Midbrain (tissue), 1 donor: ENCODE measurements at regions not wholly inside any gene's neighbourhood (a gene's known extent, or its start where the extent isn't known, plus 50 kb on each side); places are given as distances from the start of the nearest gene placed in this dataset.

Experiments used
- DNase-seq: peaks from one replicate; lab custom pipeline; 2025; lab: John Stamatoyannopoulos, UW

DNA sequence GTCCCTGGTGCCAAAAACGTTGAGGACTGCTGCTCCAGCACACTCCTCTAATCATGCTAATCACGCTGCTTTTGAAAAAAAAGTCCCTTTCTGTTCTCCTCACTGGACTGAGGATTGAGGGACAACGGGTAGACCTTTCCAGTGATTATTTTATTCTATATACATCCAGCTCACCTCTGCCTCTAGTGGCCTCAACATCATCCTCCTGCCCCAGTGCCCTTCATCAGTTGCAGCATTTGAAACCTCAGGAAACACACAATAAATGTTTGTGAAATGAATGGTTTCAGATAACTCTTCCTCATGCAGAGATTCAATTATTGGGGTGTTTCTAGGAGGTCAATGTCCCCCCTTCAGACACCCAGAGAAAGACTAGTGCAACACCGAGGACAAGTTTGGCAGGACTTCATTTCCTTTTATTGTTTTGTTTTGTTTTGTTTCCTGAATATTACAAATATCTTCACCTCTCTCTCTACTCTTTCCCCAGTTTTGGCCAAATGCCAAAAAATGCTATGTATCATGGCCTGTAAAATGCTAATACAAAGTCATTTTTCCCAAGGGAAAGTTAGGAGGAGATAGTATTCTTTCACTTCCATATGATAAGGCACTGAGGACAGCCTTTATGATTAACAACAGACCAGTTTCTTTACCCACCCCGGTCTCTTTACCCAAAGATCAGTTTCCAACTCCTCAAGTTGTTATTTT lies 460.1 kb upstream of the SLIT2 start:
- no peak for DNase-seq

GRCh38 chr4:19786616-19787015 lies 465.1 kb upstream of the SLIT2 start:
- no peak for DNase-seq

- DNase-seq = no peak
These were observed 468.0 kb upstream of the SLIT2 start for GRCh38 chr4:19783667-19784223.

DNA sequence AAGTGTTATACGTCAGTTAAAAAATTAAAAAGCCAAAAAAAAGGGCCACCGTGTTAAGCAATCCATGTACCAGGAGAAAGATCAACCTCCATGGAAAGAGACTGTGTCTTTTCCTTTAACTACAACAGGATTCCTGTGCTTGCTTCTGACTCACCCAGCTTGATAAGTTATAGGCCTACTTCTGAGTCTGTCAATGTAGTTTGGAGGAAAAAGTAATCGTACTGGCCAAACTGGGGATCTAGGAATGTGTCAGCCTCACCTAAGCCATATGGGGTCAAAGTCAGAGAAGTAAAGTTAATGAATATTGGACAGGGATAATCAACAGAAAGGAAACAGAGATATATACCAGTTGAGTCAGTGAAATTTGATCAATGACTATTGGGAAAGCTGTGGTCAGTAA lies 470.8 kb upstream of the SLIT2 start:
- DNase-seq = no peak

DNA sequence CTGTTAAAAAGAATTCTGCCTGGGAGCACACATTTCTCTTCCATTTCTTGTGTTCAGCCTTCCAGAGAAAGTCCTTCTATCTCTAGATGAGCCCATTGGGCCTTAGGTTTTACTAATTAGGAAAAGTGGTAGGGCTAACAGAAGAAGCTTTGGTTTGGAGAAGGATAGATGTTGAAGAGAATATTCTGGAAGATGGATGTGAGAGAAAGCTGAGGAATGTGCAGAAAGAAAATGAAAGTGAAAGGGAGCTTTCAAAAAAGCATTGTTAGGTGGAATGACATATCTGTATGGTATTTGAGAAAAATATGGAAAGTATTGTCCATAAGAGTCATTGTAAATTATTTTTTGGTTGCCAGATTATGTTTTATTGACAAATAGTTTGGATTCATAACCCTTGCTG lies 474.8 kb upstream of the SLIT2 start:
- no peak for DNase-seq

DNA sequence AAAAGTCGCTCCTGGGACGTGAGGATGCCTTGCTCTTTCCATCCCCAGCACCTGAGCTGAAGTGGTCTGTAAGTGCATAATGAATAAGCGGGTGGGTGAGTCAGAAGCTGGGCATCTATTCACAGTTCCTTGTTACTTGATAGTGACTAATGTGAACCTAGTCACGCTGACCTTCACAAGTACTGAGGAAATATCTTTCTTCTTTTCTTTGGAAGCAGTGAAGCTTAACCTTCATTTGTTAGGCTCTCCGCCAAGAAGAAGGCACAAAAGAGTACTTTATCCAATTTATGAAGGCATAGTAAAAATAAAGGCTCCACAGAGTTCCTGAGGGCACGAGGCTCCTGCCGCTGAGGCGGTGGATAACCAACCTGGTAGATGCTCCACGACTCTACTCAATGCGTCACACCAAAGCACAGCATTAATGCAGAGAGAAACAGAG lies 475.7 kb upstream of the SLIT2 start:
- DNase-seq = no peak

DNA sequence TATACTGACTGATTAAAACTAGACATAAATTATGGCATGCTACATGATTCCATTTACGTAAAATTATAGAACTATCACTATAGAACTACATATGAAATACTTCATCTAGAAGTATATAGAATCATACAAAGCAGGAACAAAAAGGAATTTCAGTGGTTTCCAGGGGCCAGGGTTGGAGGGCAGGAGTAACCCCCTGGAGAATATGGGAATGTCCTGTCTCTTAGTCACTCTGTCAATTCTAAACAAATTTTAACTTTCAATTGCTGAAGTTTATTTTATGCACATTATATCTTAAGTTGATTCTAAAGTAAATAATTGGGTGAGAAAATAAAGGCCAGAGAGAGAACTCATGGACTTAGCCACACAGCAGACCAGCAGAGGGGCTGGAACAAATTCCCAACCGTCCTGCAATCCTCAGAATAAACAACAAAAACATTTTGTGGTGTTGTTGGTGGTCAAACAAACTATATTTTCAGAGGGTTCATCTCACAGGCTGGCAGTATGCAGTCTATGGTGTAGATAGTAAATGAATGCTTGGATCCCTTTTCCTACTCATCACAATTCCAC lies 476.9 kb upstream of the SLIT2 start:
- DNase-seq = no peak

GRCh38 chr4:19772581-19772980 lies 479.1 kb upstream of the SLIT2 start:
- no peak for DNase-seq

GRCh38 chr4:19756661-19757060 lies 495.0 kb upstream of the SLIT2 start:
- DNase-seq = no peak

DNA sequence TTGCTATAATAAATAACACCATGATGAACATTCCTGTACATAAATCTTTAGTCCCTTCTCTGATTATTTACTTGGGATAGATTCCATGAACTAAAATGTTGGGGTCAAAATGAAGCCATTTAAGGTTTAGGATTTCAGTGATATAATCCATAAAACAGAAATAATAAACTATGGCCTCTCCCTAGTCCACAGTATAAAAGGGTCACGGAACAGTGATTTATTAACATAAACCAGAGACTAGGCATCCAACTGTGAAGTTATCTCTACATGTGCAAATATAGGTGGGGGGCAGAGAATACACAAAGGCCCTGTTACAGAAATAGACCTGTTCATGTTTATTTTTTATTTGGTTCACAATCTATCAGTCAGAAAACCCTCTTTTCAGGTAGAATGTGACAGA lies 499.1 kb upstream of the SLIT2 start:
- DNase-seq = no peak

- DNase-seq = no peak
These were observed 502.9 kb upstream of the SLIT2 start for GRCh38 chr4:19748519-19749479.

DNA sequence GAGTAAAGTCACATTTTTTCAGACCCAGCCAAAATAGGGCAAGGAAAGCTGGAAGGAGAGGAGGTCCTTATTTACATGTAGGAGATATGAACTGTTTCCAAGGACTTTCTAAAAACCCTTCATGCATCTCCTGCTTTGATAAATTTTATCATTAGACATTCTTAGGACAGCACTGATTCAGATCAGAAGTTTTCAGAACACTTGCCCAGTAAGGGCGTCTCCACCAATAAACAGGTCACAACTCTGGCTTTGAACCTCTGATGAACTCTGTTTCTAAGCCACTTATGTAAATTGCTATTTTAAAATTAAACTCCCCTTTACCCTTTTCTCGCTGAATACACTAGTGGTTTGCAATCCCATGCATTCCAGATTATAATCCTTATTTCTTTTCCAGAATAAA lies 505.3 kb upstream of the SLIT2 start:
- DNase-seq = no peak

GRCh38 chr4:19743115-19743638 lies 508.5 kb upstream of the SLIT2 start:
- DNase-seq = no peak

DNA sequence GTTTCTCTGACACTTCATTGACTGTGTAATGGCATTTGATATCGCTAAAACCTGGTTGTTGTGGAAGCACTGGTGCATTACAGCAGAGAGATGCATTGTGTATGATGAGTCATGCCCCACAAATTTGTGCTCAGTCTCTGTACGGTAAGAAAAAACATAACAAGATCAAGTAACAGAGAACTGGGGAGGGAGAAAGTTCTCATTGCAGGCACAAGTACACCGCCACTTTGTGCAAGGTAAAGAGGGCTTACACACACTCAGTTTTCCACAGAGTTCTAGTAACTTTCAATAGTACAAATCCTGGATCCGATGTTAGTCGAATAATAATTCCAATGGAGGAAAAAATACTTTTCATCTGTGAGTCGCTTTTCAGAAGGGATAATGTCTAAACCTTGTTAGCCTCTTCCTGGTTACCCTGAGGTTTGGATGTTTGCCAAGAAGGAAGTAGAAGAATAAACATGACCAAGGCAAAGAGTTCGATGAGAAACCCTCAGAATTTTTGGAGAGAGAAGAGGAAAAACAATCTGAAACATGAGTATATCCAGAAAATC lies 512.5 kb upstream of the SLIT2 start:
- DNase-seq = no peak

DNA sequence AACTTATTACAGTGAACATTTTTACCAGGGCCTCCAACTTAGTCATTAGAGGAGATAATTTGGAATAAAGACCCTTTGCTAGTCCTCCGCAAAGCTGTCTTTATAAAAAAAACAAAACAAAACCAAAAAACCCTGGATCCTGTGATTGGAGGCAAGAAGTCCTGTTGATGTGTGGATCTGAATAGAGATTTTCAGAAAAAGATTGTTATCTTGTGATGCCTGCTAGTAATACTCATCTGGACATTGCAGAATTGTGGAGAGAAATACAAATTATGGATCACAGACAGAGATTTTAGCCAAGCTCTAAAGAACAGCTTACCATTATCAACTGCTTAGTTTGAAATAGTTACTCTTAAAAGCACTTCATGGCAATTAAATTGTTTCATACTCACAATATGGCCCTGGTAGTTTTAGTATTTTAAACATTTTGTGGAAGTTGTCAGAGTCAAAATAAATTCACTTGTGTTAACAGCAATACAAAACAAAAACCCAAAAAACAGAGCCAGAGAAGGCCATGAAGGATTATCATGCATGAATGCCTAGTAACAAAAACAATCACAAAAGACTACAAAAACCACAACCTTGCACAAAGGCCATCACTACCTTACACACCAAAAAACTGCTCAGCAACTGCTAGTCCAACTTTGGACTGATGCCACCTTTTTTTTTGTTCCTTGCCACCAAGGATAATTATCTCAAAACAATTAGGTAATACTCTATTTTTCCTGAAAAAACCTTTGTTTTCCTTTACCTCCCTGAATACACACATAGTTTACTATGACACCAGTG lies 514.5 kb upstream of the SLIT2 start:
- no peak for DNase-seq

DNA sequence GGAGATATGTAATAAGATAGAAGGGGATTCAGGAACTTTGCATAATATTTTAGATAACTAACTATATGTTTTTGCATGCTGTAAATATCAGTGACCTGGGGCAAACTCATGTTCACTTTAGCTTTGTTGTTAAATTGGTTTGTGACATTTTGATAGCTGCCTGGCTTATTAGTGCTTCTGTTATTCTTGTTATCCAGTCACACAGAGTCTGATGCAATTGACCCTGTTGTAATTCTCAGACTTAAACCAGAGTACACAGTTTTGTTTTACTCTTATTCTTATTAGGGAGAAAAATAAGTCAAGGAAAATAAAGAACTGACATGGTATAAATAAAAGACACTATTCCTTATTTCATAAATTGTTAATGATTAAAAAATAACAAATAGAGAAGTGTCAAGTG lies 516.7 kb upstream of the SLIT2 start:
- no peak for DNase-seq

DNA sequence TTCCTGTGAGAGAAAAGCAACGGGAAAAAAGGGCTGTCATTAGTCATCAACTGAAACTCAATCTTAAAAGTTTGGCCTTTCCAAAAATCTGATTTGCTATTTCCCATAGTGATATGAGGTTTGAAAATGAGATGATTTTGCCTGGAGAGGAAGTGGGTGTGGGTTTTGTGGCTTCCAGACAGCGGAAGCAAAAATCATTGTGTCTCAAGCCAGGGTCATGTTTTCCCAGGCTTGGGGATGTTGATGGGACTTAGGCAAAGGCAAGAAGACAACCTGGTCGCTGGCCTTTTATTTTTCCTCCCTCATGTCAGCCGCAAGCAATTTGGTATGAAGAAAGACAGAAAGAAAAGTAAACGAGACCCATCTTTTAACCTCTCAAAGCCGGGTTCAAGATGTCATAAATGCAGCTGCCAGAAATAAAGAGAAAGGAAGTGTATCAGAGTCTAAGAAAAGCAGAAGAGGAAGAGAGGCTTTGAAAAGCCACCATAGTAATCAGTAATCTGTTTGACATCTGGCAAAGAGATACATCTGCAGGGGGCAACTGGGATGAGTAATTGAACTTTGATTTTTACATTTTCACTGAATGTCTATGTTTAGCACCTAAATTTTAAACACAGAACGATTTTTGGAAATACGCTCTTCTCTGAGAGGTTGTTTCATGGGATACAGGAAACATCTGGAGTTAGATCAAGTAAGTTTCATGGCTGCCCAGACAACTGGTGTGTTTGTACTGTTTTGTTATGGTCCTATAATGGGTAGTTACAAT lies 521.6 kb upstream of the SLIT2 start:
- DNase-seq = no peak

DNA sequence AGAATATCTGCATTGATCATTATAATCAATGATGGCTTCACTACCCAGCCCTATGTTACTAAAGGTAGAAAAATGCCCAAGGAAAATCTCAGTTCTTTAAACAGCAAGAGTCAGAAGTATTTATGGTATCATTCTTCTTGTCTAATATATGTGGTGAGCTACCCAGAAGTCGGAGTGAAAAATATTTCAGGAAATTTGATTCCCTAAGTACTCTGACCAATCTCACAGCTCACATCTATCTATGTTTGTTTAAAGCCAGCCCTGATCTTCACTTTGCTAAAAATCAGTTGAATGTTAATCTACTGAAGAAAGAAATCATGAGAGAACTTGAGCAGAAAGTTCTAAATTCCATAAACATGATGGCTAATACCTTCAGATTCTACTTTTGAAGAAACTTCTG lies 522.9 kb upstream of the SLIT2 start:
- no peak for DNase-seq

DNA sequence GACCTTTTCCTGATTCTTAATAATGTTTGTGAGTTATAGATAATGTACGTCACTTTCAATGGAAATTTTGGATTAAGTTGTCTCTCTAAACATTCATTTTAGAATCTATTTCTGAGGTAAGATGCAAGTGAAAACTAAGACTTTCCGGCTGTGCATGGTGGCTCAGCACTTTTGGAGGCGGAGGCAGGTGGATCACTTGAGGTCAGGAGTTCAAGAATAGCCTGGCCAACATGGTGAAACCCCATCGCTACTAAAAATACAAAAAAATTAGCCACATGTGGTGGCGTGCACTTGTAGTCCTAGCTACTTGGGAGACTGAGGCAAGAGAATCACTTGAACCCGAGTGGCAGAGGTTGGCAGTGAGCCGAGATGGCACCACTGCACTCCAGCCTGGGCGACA lies 524.6 kb upstream of the SLIT2 start:
- DNase-seq = no peak

DNA sequence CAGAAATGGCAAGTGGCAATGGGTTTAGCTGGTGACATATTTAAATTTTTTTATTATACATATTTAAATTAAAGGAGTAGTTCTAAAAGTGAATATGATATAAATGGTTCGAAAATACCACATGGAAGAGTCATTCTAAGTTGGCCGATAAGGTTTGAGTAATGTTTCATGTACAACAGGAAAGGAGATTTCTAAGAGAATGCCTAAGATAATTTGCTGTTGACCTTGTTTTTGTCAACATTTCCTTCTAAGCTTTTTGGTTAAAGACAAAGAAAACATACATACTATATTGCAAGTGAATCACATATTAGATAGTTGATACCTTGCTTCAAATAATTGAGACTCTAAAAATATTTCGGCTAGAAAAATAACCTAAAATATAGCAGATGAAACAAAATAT lies 526.6 kb upstream of the SLIT2 start:
- DNase-seq = no peak

- no peak for DNase-seq
These were observed 529.3 kb upstream of the SLIT2 start for GRCh38 chr4:19722404-19722803.
